ENCODE measurements at regions not wholly inside any gene's neighbourhood (a gene's known extent, or its start where the extent isn't known, plus 50 kb on each side); places are given as distances from the start of the nearest gene placed in this dataset.

- Histone ChIP-seq H3K4me1 (ENCODE audit: insufficient read depth, low read length) (no peaks in the 10 kb centered on the region), H3K9me3 (ENCODE audit: low read length) (no peaks in the 10 kb centered on the region), H3K4me3 (ENCODE audit: low read length) (no peak overlapping the region), H3K36me3 (ENCODE audit: insufficient read depth, low read length) (no peaks in the 10 kb centered on the region), H3K27me3 (ENCODE audit: insufficient read depth, low read length) (peaks cover 6% of the 10 kb centered on the region), H2AFZ (ENCODE audit: low read depth, low read length) (no peak overlapping the region)
Observed at GRCh38 chr14:99043756-99044155, 228.2 kb downstream of the BCL11B start.

GRCh38 chr14:99047441-99048031 lies 224.5 kb downstream of the BCL11B start:
- H3K4me1 ChIP-seq (ENCODE audit: insufficient read depth, low read length) = no peaks in the 10 kb centered on the region
- H3K4me3 ChIP-seq (ENCODE audit: low read length) = no peak overlapping the region
- H2AFZ ChIP-seq (ENCODE audit: low read depth, low read length) = no peak overlapping the region
- H3K36me3 ChIP-seq (ENCODE audit: insufficient read depth, low read length) = no peaks in the 10 kb centered on the region
- H3K27me3 ChIP-seq (ENCODE audit: insufficient read depth, low read length) = no peaks in the 10 kb centered on the region
- H3K9me3 ChIP-seq (ENCODE audit: low read length) = no peaks in the 10 kb centered on the region

- H3K9me3 ChIP-seq (ENCODE audit: low read length) = no peaks in the 10 kb centered on the region
- no peak overlapping the region for H2AFZ ChIP-seq (ENCODE audit: low read depth, low read length)
- H3K27me3 ChIP-seq (ENCODE audit: insufficient read depth, low read length) = no peaks in the 10 kb centered on the region
- no peaks in the 10 kb centered on the region for H3K4me1 ChIP-seq (ENCODE audit: insufficient read depth, low read length)
- no peaks in the 10 kb centered on the region for H3K36me3 ChIP-seq (ENCODE audit: insufficient read depth, low read length)
- H3K4me3 ChIP-seq (ENCODE audit: low read length) = no peak overlapping the region
Observed at GRCh38 chr14:99050309-99050708, 221.7 kb downstream of the BCL11B start.

- H3K36me3 ChIP-seq (ENCODE audit: insufficient read depth, low read length) = no peaks in the 10 kb centered on the region
- no peak overlapping the region for H3K4me3 ChIP-seq (ENCODE audit: low read length)
- no peaks in the 10 kb centered on the region for H3K4me1 ChIP-seq (ENCODE audit: insufficient read depth, low read length)
- no peaks in the 10 kb centered on the region for H3K9me3 ChIP-seq (ENCODE audit: low read length)
- no peak overlapping the region for H2AFZ ChIP-seq (ENCODE audit: low read depth, low read length)
- H3K27me3 ChIP-seq (ENCODE audit: insufficient read depth, low read length) = peaks cover 5% of the 10 kb centered on the region
Observed at GRCh38 chr14:99052467-99052866, 219.5 kb downstream of the BCL11B start.

GRCh38 chr14:99055019-99055418 lies 217.0 kb downstream of the BCL11B start:
- no peak overlapping the region for H2AFZ ChIP-seq (ENCODE audit: low read depth, low read length)

GRCh38 chr14:99055816-99056215 lies 216.2 kb downstream of the BCL11B start:
- no peak overlapping the region for H3K4me3 ChIP-seq (ENCODE audit: low read length)
- no peaks in the 10 kb centered on the region for H3K4me1 ChIP-seq (ENCODE audit: insufficient read depth, low read length)
- H3K36me3 ChIP-seq (ENCODE audit: insufficient read depth, low read length) = no peaks in the 10 kb centered on the region
- H2AFZ ChIP-seq (ENCODE audit: low read depth, low read length) = no peak overlapping the region
- peaks cover 5% of the 10 kb centered on the region for H3K27me3 ChIP-seq (ENCODE audit: insufficient read depth, low read length)
- H3K9me3 ChIP-seq (ENCODE audit: low read length) = no peaks in the 10 kb centered on the region

More at GRCh38 chr14:99055019-99055418, 217.0 kb downstream of the BCL11B start:
- no peaks in the 10 kb centered on the region for H3K36me3 ChIP-seq (ENCODE audit: insufficient read depth, low read length)
- H3K9me3 ChIP-seq (ENCODE audit: low read length) = no peaks in the 10 kb centered on the region
- H3K4me1 ChIP-seq (ENCODE audit: insufficient read depth, low read length) = no peaks in the 10 kb centered on the region
- H3K4me3 ChIP-seq (ENCODE audit: low read length) = no peak overlapping the region
- H3K27me3 ChIP-seq (ENCODE audit: insufficient read depth, low read length) = peaks cover 5% of the 10 kb centered on the region

- Histone ChIP-seq H3K36me3 (ENCODE audit: insufficient read depth, low read length) (no peaks in the 10 kb centered on the region), H3K9me3 (ENCODE audit: low read length) (no peaks in the 10 kb centered on the region), H3K4me1 (ENCODE audit: insufficient read depth, low read length) (no peaks in the 10 kb centered on the region), H3K4me3 (ENCODE audit: low read length) (no peak overlapping the region), H3K27me3 (ENCODE audit: insufficient read depth, low read length) (peaks cover 7% of the 10 kb centered on the region), H2AFZ (ENCODE audit: low read depth, low read length) (no peak overlapping the region)
Observed at GRCh38 chr14:99057576-99058083, 214.4 kb downstream of the BCL11B start.

GRCh38 chr14:99058542-99058941 lies 213.5 kb downstream of the BCL11B start:
- H3K4me1 ChIP-seq (ENCODE audit: insufficient read depth, low read length) = no peaks in the 10 kb centered on the region
- no peaks in the 10 kb centered on the region for H3K9me3 ChIP-seq (ENCODE audit: low read length)
- H3K36me3 ChIP-seq (ENCODE audit: insufficient read depth, low read length) = no peaks in the 10 kb centered on the region
- H3K4me3 ChIP-seq (ENCODE audit: low read length) = no peak overlapping the region
- no peak overlapping the region for H2AFZ ChIP-seq (ENCODE audit: low read depth, low read length)
- H3K27me3 ChIP-seq (ENCODE audit: insufficient read depth, low read length) = peaks cover 7% of the 10 kb centered on the region

GRCh38 chr14:99062216-99062615 lies 209.8 kb downstream of the BCL11B start:
- Histone ChIP-seq H2AFZ (ENCODE audit: low read depth, low read length) (no peak overlapping the region), H3K4me3 (ENCODE audit: low read length) (no peak overlapping the region)

GRCh38 chr14:99062772-99063418 lies 209.1 kb downstream of the BCL11B start:
- Histone ChIP-seq H3K4me1 (ENCODE audit: insufficient read depth, low read length) (no peaks in the 10 kb centered on the region), H3K27me3 (ENCODE audit: insufficient read depth, low read length) (peaks cover 6% of the 10 kb centered on the region), H3K36me3 (ENCODE audit: insufficient read depth, low read length) (no peaks in the 10 kb centered on the region), H3K9me3 (ENCODE audit: low read length) (no peaks in the 10 kb centered on the region), H2AFZ (ENCODE audit: low read depth, low read length) (no peak overlapping the region), H3K4me3 (ENCODE audit: low read length) (no peak overlapping the region)

More at GRCh38 chr14:99062216-99062615, 209.8 kb downstream of the BCL11B start:
- Histone ChIP-seq H3K9me3 (ENCODE audit: low read length) (no peaks in the 10 kb centered on the region), H3K4me1 (ENCODE audit: insufficient read depth, low read length) (no peaks in the 10 kb centered on the region), H3K27me3 (ENCODE audit: insufficient read depth, low read length) (peaks cover 6% of the 10 kb centered on the region), H3K36me3 (ENCODE audit: insufficient read depth, low read length) (no peaks in the 10 kb centered on the region)

GRCh38 chr14:99063620-99064225 lies 208.3 kb downstream of the BCL11B start:
- Histone ChIP-seq H3K4me1 (ENCODE audit: insufficient read depth, low read length) (no peaks in the 10 kb centered on the region), H3K4me3 (ENCODE audit: low read length) (no peak overlapping the region), H3K36me3 (ENCODE audit: insufficient read depth, low read length) (no peaks in the 10 kb centered on the region), H3K27me3 (ENCODE audit: insufficient read depth, low read length) (peaks cover 6% of the 10 kb centered on the region), H2AFZ (ENCODE audit: low read depth, low read length) (no peak overlapping the region), H3K9me3 (ENCODE audit: low read length) (no peaks in the 10 kb centered on the region)

GRCh38 chr14:99064262-99064954 lies 207.6 kb downstream of the BCL11B start:
- no peaks in the 10 kb centered on the region for H3K36me3 ChIP-seq (ENCODE audit: insufficient read depth, low read length)
- peaks cover 6% of the 10 kb centered on the region for H3K27me3 ChIP-seq (ENCODE audit: insufficient read depth, low read length)
- no peak overlapping the region for H3K4me3 ChIP-seq (ENCODE audit: low read length)
- H3K4me1 ChIP-seq (ENCODE audit: insufficient read depth, low read length) = no peaks in the 10 kb centered on the region
- no peaks in the 10 kb centered on the region for H3K9me3 ChIP-seq (ENCODE audit: low read length)
- no peak overlapping the region for H2AFZ ChIP-seq (ENCODE audit: low read depth, low read length)

- Histone ChIP-seq H3K4me3 (ENCODE audit: low read length) (no peak overlapping the region), H3K4me1 (ENCODE audit: insufficient read depth, low read length) (no peaks in the 10 kb centered on the region), H3K36me3 (ENCODE audit: insufficient read depth, low read length) (no peaks in the 10 kb centered on the region), H3K9me3 (ENCODE audit: low read length) (no peaks in the 10 kb centered on the region), H2AFZ (ENCODE audit: low read depth, low read length) (no peak overlapping the region), H3K27me3 (ENCODE audit: insufficient read depth, low read length) (peaks cover 6% of the 10 kb centered on the region)
Observed at GRCh38 chr14:99065551-99065950, 206.4 kb downstream of the BCL11B start.

All from neuron (in vitro differentiated cells).